Stomach (tissue), 4 donors: ENCODE measurements at regions not wholly inside any gene's neighbourhood (a gene's known extent, or its start where the extent isn't known, plus 50 kb on each side); places are given as distances from the start of the nearest gene placed in this dataset.
"Not testable (repeated sequence)": the region's sequence is repeated elsewhere in the genome, so short reads cannot be mapped to it uniquely, and the experiment has no call there.

Experiments
- CTCF ChIP-seq, 7 experiments: fragments of 450-650 bp in 4 of 7; fragments of 200-600 bp in 3 of 7; sonication (generic) in 3 of 7; IDR thresholded peaks; one replicate each; pipeline ENCODE4 v1.5.1; 2016 to 2019; ENCODE audit warnings: antibody characterized with exemption in 7 of 7, control low read depth in 2 of 7, mild to moderate bottlenecking in 1 of 7
- EP300 ChIP-seq: sonication (generic); formaldehyde crosslinking; IDR thresholded peaks from one replicate; pipeline ENCODE4 v1.6.1; 2017; ENCODE audit warnings: antibody characterized with exemption
- POLR2A ChIP-seq, 4 donors: fragments of 450-650 bp; IDR thresholded peaks; one replicate each; pipeline ENCODE4 v1.6.1; 2016; ENCODE audit warnings: antibody characterized with exemption in 4 of 4, control low read depth in 2 of 4, mild to moderate bottlenecking in 1 of 4, moderate library complexity in 1 of 4
- POLR2AphosphoS5 ChIP-seq, 3 donors: sonication (generic); formaldehyde crosslinking; IDR thresholded peaks; one replicate each; pipeline ENCODE4 v1.6.1; 2016; ENCODE audit warnings: antibody characterized with exemption in 3 of 3

GRCh38 chr14:38062223-38062622 lies 145.5 kb upstream of the SSTR1 start:
- TF ChIP-seq CTCF (IDR thresholded peaks at IDR 0.05); EP300; POLR2A (IDR thresholded peaks at IDR 0.05); POLR2AphosphoS5 (IDR thresholded peaks at IDR 0.05): not testable (repeated sequence)
